Endothelial cell of umbilical vein (primary cell): ENCODE measurements at regions not wholly inside any gene's neighbourhood (a gene's known extent, or its start where the extent isn't known, plus 50 kb on each side); places are given as distances from the start of the nearest gene placed in this dataset.

Experiments
- BruUV-seq: library from RNA; stranded (reverse); fragments of 400-500 nt; replicated peaks from 2 replicates; lab custom pipeline; 2021; lab: Mats Ljungman, UMichigan
- CTCF ChIA-PET: fragments of 300-600, 350-600 bp; sonication (Branson Sonifier 250); formaldehyde crosslinking; loops from one replicate; lab custom pipeline; 2021; ENCODE audit warnings: antibody characterized with exemption, inconsistent platforms; lab: Charles Lee
- POLR2A ChIA-PET: fragments of 300-600, 350-600 bp; sonication (Branson Sonifier 250); formaldehyde crosslinking; loops from one replicate; lab custom pipeline; 2021; ENCODE audit warnings: antibody characterized with exemption, inconsistent platforms; lab: Charles Lee
- DNase-seq: peaks from one replicate; pipeline ENCODE4 v3.0.0-alpha.2; 2011; ENCODE audit warnings: low read depth, low spot score
- FAIRE-seq: peaks from 2 replicates; lab custom pipeline; 2011; peaks lifted over from hg19 to GRCh38; lab: Jason Lieb, UNC
- H2AFZ ChIP-seq: 2 replicates; pipeline ENCODE4 v1.6.0; 2012; ENCODE audit warnings: low read depth, low read length, control low read depth, inconsistent platforms
- H3K27ac ChIP-seq: 2 replicates; pipeline ENCODE4 v1.5.1; 2011; ENCODE audit warnings: low read depth, mild to moderate bottlenecking, control low read depth, low read length, moderate library complexity; ENCODE audit not compliant: insufficient read depth
- H3K27me3 ChIP-seq, 2 experiments: 2 replicates each; pipeline versions ENCODE4 v1.6.0 to v1.6.1; 2011; ENCODE audit warnings: low read length in 2 of 2, mixed read lengths in 1 of 2; ENCODE audit not compliant: control insufficient read depth in 2 of 2, insufficient read depth in 2 of 2
- H3K36me3 ChIP-seq, 2 experiments: 2 replicates in 1 of 2; 3 replicates in 1 of 2; pipeline ENCODE4 v1.5.1; 2011; ENCODE audit warnings: low read length in 2 of 2, mild to moderate bottlenecking in 1 of 2, moderate library complexity in 1 of 2; ENCODE audit not compliant: control insufficient read depth in 2 of 2, insufficient read depth in 2 of 2; ENCODE audit errors: extremely low read depth in 1 of 2
- H3K4me1 ChIP-seq: 3 replicates; pipeline ENCODE4 v1.5.1; 2011; ENCODE audit warnings: mild to moderate bottlenecking, low read length; ENCODE audit not compliant: control insufficient read depth, insufficient read depth; ENCODE audit errors: extremely low read depth
- H3K4me2 ChIP-seq: 2 replicates; pipeline ENCODE4 v1.6.1; 2011; ENCODE audit warnings: low read length, control low read depth, mixed read lengths; ENCODE audit not compliant: insufficient read depth
- H3K4me3 ChIP-seq, 3 experiments: fragments of 200-600 bp in 1 of 3; sonication (generic), shearing (Covaris generic) in 1 of 3; replicated peaks in 1 of 3; 2 replicates each; pipeline ENCODE4 v1.5.1; 2011 to 2016; ENCODE audit warnings: control low read depth in 3 of 3, low read length in 3 of 3, mild to moderate bottlenecking in 2 of 3, inconsistent platforms in 1 of 3, low read depth in 1 of 3, moderate library complexity in 1 of 3; ENCODE audit not compliant: insufficient read depth in 1 of 3
- H3K79me2 ChIP-seq: 2 replicates; pipeline ENCODE4 v1.6.0; 2012; ENCODE audit warnings: low read length, inconsistent platforms; ENCODE audit not compliant: control insufficient read depth, insufficient read depth
- H3K9ac ChIP-seq: replicated peaks from 2 replicates; pipeline ENCODE3; 2011; ENCODE audit warnings: low read length, control low read depth; ENCODE audit not compliant: insufficient read depth; ENCODE audit errors: extremely low read depth
- H3K9me1 ChIP-seq: replicated peaks from 3 replicates; pipeline ENCODE4 v1.6.0; 2011; ENCODE audit warnings: mild to moderate bottlenecking, low read length; ENCODE audit not compliant: control insufficient read depth, insufficient read depth; ENCODE audit errors: extremely low read depth
- H3K9me3 ChIP-seq: replicated peaks from 2 replicates; pipeline ENCODE4 v1.5.1; 2012; ENCODE audit warnings: low read length, inconsistent platforms; ENCODE audit not compliant: control insufficient read depth, insufficient read depth
- H4K20me1 ChIP-seq: replicated peaks from 2 replicates; pipeline ENCODE3; 2011; ENCODE audit warnings: mild to moderate bottlenecking, low read length; ENCODE audit not compliant: control insufficient read depth, insufficient read depth; ENCODE audit errors: extremely low read depth
- GATA2 ChIP-seq: IDR thresholded peaks from 2 replicates; pipeline ENCODE4 v1.7.0; 2011; ENCODE audit warnings: low read depth, mild to moderate bottlenecking, moderate library complexity, mixed read lengths, low read length; ENCODE audit not compliant: insufficient read length, insufficient read depth
- JUN ChIP-seq: IDR thresholded peaks from 2 replicates; pipeline ENCODE4 v1.6.1; 2011; ENCODE audit warnings: borderline replicate concordance, low read depth; ENCODE audit not compliant: insufficient read length, insufficient read depth
- POLR2A ChIP-seq: IDR thresholded peaks from 2 replicates; pipeline ENCODE4 v1.6.1; 2012; ENCODE audit warnings: low read depth, mild to moderate bottlenecking, control low read depth, low read length
- dilution Hi-C: fragments of 300-500 bp; cut with MboI; formaldehyde crosslinking; loops from one replicate; pipeline ENCODE4 v1.15.0; 2019; ENCODE audit warnings: low sequenced_read_pairs; ENCODE audit not compliant: extremely low pct_ligation_motif_present
- intact Hi-C: fragments of 100-400 bp; cut with micrococcal nuclease; formaldehyde crosslinking; loops from one replicate; pipeline ENCODE4 v1.10.0; 2022
- TF ChIP-seq, protein P1 (sequence below), 2 donors: IDR thresholded peaks; 1 replicate in 1 of 2; 2 replicates in 1 of 2; pipeline ENCODE4 v1.5.1; 2011; ENCODE audit warnings: low read length in 2 of 2, mild to moderate bottlenecking in 2 of 2, moderate library complexity in 2 of 2, control low read depth in 1 of 2, inconsistent platforms in 1 of 2, low read depth in 1 of 2; ENCODE audit not compliant: insufficient read depth in 1 of 2; ENCODE audit errors: extremely low read depth in 1 of 2
- TF ChIP-seq, protein P2 (sequence below): IDR thresholded peaks from 2 replicates; pipeline ENCODE4 v1.6.1; 2011; ENCODE audit not compliant: insufficient read depth, insufficient read length

DNA sequence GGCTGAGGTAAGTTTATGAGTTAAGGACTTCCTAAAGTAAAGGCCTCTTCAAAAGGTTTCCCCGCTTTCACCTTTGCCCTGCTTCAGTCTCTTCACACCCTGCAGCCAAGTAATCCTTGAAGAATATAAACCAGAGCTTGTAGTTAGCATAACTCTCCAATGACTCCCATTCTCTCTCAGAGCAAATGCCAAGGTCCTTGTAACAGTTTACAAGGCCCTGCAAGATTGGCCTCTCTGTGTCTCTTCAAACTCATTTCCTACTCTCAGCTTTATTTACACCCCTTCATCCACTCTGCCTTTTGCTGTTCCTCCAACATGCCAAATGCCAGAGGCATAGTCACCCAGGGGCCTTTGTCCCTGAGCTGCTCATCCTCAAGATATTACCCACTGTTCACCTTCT lies 60.5 kb upstream of the MME start:
- H3K4me2 ChIP-seq = no peak overlapping the region
- H3K27ac ChIP-seq = no peak overlapping the region
- no peak overlapping the region for H3K4me3 ChIP-seq
- H4K20me1 ChIP-seq = no peaks in the 10 kb centered on the region
- peaks cover 18% of the 10 kb centered on the region for H3K4me1 ChIP-seq
- TF ChIP-seq, protein P1, sequence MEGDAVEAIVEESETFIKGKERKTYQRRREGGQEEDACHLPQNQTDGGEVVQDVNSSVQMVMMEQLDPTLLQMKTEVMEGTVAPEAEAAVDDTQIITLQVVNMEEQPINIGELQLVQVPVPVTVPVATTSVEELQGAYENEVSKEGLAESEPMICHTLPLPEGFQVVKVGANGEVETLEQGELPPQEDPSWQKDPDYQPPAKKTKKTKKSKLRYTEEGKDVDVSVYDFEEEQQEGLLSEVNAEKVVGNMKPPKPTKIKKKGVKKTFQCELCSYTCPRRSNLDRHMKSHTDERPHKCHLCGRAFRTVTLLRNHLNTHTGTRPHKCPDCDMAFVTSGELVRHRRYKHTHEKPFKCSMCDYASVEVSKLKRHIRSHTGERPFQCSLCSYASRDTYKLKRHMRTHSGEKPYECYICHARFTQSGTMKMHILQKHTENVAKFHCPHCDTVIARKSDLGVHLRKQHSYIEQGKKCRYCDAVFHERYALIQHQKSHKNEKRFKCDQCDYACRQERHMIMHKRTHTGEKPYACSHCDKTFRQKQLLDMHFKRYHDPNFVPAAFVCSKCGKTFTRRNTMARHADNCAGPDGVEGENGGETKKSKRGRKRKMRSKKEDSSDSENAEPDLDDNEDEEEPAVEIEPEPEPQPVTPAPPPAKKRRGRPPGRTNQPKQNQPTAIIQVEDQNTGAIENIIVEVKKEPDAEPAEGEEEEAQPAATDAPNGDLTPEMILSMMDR (IDR thresholded peaks at IDR 0.05; ENCODE audit: extremely low read depth in 1 of 2, insufficient read depth in 1 of 2, low read depth in 1 of 2, low read length in 2 of 2) = no peak
- TF ChIP-seq, protein P2, sequence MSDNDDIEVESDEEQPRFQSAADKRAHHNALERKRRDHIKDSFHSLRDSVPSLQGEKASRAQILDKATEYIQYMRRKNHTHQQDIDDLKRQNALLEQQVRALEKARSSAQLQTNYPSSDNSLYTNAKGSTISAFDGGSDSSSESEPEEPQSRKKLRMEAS = no peak
- TF ChIP-seq GATA2 (no peak), JUN (no peak), POLR2A (no peak)
- H3K9me3 ChIP-seq = no peaks in the 10 kb centered on the region
- DNase-seq = no peak
- no peak overlapping the region for H2AFZ ChIP-seq
- POLR2A ChIA-PET = no interaction called here
- H3K79me2 ChIP-seq = no peaks in the 10 kb centered on the region
- no peaks in the 10 kb centered on the region for H3K27me3 ChIP-seq
- H3K36me3 ChIP-seq = no peaks in the 10 kb centered on the region
- BruUV-seq = no TSS peak
- no peak overlapping the region for H3K9ac ChIP-seq
- no peak for FAIRE-seq
- no peaks in the 10 kb centered on the region for H3K9me1 ChIP-seq
- CTCF ChIA-PET = interaction anchor here (1.2 kb wide), 1 partner anchor 13 kb away, joined by 3 read pairs; no protein-coding TSS in a partner anchor
- dilution Hi-C loops (no loop called here), intact Hi-C loops (no loop called here)
